Prostate gland (tissue), 2 donors: ENCODE measurements at regions not wholly inside any gene's neighbourhood (a gene's known extent, or its start where the extent isn't known, plus 50 kb on each side); places are given as distances from the start of the nearest gene placed in this dataset.

Experiments
- POLR2A ChIP-seq: fragments of 450-650 bp; IDR thresholded peaks from one replicate; pipeline ENCODE4 v1.6.1; 2016; ENCODE audit warnings: antibody characterized with exemption, mild to moderate bottlenecking
- POLR2AphosphoS5 ChIP-seq: sonication (generic); formaldehyde crosslinking; IDR thresholded peaks from one replicate; pipeline ENCODE4 v1.6.1; 2017; ENCODE audit warnings: antibody characterized with exemption
- TF ChIP-seq, protein P1 (sequence below), 4 experiments: fragments of 200-600 bp in 2 of 4; fragments of 450-650 bp in 2 of 4; sonication (generic) in 2 of 4; IDR thresholded peaks; 1 replicate in 3 of 4; 2 replicates in 1 of 4; pipeline ENCODE4 v1.5.1; 2016 to 2019; ENCODE audit warnings: antibody characterized with exemption in 4 of 4, mild to moderate bottlenecking in 2 of 4, moderate library complexity in 2 of 4

DNA sequence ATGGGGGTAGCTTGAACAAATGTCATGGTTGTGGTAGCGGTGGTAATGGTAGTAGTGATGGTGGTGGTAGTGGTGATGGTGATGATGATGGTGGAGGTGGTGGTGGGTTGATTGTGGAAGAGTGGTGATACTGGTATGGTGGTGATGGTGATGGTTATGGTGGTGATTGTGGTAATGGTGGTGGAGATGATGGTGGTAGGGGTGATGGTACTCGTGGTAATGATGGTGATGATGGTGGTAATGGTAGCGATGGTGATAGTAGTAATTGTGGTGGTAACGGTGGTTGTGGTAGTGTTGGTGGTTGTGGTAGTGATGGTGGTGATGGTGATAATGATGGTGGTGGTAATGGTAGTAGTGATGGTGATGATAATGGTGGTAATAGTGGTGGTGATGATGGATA is 65.7 kb upstream of the SDK1 start:
- TF ChIP-seq, protein P1, sequence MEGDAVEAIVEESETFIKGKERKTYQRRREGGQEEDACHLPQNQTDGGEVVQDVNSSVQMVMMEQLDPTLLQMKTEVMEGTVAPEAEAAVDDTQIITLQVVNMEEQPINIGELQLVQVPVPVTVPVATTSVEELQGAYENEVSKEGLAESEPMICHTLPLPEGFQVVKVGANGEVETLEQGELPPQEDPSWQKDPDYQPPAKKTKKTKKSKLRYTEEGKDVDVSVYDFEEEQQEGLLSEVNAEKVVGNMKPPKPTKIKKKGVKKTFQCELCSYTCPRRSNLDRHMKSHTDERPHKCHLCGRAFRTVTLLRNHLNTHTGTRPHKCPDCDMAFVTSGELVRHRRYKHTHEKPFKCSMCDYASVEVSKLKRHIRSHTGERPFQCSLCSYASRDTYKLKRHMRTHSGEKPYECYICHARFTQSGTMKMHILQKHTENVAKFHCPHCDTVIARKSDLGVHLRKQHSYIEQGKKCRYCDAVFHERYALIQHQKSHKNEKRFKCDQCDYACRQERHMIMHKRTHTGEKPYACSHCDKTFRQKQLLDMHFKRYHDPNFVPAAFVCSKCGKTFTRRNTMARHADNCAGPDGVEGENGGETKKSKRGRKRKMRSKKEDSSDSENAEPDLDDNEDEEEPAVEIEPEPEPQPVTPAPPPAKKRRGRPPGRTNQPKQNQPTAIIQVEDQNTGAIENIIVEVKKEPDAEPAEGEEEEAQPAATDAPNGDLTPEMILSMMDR (IDR thresholded peaks at IDR 0.05), result no peak
- TF ChIP-seq POLR2A (no peak), POLR2AphosphoS5 (no peak)
